GM12865 (cell line): ENCODE measurements at regions not wholly inside any gene's neighbourhood (a gene's known extent, or its start where the extent isn't known, plus 50 kb on each side); places are given as distances from the start of the nearest gene placed in this dataset.

Source experiments
- DNase-seq: peaks from one replicate; pipeline ENCODE4 v3.0.0; 2010; ENCODE audit warnings: low read depth
- H3K4me3 ChIP-seq: 2 replicates; pipeline ENCODE4 v1.5.1; 2011; ENCODE audit warnings: mild to moderate bottlenecking, low read depth, low read length, control low read depth
- CTCF ChIP-seq: IDR thresholded peaks from 2 replicates; pipeline ENCODE4 v1.5.1; 2011; ENCODE audit warnings: low read length, control low read depth, low read depth, inconsistent platforms; ENCODE audit not compliant: insufficient read depth; ENCODE audit errors: missing control alignments

GRCh38 chr7:112881-113280 is 79.5 kb upstream of the FAM20C start:
- no peak for TF ChIP-seq CTCF
- no peak overlapping the region for H3K4me3 ChIP-seq
- no peak for DNase-seq

- H3K4me3 ChIP-seq = no peak overlapping the region
- no peak for TF ChIP-seq CTCF
- no peak for DNase-seq
These were observed 77.0 kb upstream of the FAM20C start for GRCh38 chr7:115274-115911.

- no peak overlapping the region for H3K4me3 ChIP-seq
- DNase-seq = no peak
- no peak for TF ChIP-seq CTCF
These were observed 76.0 kb upstream of the FAM20C start for GRCh38 chr7:116188-116981.

- DNase-seq = no peak
- TF ChIP-seq CTCF = no peak
- no peak overlapping the region for H3K4me3 ChIP-seq
These were observed 74.3 kb upstream of the FAM20C start for GRCh38 chr7:117836-118614.

GRCh38 chr7:118615-119391 is 73.6 kb upstream of the FAM20C start:
- no peak overlapping the region for H3K4me3 ChIP-seq
- TF ChIP-seq CTCF = no peak
- no peak for DNase-seq

- no peak for TF ChIP-seq CTCF
- no peak overlapping the region for H3K4me3 ChIP-seq
- no peak for DNase-seq
These were observed 72.8 kb upstream of the FAM20C start for GRCh38 chr7:119392-120163.
